NCI-H2107 treated with DMSO at 0.1 percent for 48 hours (cell line): ENCODE measurements at regions not wholly inside any gene's neighbourhood (a gene's known extent, or its start where the extent isn't known, plus 50 kb on each side); places are given as distances from the start of the nearest gene placed in this dataset.
"Not testable (repeated sequence)": the region's sequence is repeated elsewhere in the genome, so short reads cannot be mapped to it uniquely, and the experiment has no call there.

Experiments used
- DNase-seq: peaks from one replicate; lab custom pipeline; 2025; ENCODE audit not compliant: unreplicated experiment; lab: John Stamatoyannopoulos, UW

DNA sequence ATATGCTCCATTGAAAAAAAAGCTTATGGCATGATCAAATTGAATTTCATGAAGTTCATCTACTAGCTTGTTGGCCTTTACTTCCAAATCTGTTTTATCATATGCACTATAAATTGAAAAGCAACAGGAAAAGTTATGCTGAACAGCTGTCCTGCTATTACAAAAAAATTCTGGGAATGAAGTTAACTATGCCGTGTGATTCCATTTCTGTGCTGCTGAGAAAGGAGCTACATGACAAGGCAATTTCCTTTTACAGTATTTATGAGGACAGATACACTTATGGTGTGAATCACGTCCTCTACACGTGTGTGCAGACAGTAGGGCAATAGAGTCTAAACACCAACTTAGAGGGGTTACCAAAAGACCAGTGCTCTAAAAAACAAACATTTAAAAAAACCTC, 426.5 kb upstream of the AKR1E2 start:
- no peak for DNase-seq

DNA sequence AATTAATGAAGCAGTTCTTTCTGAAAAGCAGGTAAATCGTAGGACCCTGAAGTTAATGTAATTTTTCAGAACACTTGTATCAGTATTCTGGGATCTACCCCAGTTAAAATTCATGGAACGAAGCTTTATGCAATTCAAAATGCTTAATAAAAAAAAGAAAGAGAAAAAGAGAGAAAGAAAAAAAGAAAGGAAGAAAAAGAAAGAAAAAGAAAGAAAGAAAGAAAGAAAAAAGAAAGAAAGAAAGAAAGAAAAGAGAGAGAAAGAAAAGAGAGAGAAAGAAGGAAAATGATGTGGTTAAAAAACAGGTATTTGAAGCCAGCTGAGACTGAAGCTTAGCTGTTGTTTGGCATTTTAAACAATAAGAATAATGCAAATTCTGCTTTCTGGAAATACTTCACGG, 427.4 kb upstream of the AKR1E2 start:
- no peak for DNase-seq

DNA sequence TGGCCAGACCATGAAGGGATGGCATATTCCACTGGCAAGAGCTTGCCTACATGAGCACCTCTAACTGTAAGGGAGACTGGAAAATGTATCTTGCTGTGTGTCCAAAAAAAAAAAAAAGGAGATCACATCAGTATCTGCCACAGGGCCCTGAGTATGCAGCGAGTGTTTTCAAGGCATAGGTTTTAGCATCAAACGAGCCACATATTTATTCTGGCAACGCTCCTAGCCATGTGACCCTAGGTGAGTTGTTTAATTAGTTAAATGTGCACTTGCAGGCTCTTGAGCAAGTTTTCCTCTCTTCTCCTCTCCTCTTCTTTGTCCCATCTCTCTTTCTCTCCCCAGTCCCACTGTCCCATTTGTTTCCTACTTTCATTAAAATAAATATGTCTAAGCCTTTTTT, 428.7 kb upstream of the AKR1E2 start:
- no peak for DNase-seq

DNA sequence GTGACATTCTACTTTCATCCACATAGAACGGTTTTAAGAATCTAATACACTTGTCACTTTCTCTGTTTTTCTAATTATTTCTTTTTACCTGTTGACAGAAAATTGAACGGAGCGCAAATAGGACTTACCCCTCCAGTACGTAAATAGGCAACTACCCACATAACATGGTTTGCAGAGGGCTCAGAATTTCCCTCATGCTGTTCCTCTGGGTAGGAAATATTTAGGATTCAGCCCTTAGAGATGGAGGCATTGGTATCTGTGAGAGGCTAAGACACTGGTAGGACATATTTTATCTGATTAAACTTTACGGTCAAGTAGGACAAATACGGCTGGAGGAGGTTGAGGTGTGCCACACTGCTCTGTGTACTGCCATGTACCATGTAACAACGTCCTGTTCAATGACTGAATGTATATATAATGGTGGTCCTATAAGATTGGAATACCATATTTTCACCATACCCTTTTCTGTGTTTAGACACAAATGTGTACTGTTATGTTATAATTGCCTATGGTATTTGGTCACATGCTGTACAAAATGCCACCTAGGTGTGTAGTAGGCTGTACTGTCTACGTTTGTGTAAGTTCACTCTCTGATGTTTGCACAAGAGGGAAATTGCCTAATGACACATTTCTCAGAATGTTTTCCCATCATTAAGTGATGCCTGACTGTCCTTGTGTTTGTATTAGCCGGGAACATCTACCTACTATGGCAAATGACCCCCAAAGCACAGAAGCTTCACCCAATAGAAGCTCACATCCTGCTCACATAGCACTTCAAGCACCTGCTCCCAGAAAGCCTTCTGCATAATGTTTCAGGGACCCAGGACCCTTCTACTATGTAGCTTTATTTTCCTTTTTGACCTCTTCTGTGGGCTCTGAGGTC, 429.4 kb upstream of the AKR1E2 start:
- no peak for DNase-seq

DNA sequence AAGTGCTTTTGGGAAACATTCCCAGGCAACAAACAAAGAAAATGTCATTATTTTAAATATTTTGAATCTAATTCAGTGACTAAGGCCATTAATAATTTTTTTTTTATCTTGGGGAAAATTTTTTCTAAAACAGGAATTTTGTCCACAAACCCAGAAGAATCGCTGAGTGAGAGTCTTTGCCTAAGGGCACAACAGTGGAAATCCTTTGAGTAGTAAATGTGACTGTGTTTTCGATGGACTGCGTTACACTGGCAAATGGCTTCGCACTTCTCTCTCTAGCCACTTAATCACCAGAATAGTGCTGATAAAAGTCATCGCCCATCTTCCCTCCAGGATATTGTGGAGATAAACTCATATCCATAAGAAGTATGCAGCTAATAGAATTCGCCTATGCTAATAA, 430.3 kb upstream of the AKR1E2 start:
- no peak for DNase-seq

DNA sequence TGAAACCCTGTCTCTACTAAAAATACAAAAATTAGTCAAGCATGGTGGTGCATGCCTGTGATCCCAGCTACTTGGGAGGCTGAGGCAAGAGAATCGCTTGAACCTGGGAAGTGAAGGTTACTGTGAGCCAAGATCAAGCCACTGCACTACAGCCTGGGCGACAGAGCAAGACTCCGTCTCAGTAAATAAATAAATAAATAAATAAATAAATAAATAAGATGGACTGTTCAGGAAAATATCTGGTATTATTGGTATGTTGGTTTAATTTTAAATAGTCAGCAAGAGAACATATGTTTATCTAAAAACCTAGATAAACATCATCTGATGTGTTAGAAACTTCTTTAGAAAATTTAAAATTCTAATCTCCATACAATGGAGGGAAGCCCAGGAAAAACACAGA, 431.6 kb upstream of the AKR1E2 start:
- DNase-seq = not testable (repeated sequence)

DNA sequence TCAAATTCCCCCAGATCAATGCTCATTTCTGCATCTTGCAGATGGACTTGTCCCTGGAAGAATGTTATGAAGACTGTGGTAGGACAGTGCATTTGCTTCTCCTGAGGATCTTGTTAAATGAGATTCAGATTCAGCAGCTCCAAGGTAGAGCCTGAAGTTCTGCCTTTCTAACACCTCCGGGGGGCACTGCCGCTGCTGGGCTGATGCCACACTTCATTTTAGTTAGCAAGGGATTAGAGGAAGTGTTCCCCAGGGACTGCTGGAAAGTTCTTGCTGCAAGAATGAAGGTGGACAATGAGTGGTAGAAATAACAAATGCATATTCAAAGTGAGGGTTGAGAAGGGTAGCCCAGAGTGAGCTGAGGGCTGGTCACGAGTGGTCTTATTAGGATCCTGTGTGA, 434.3 kb upstream of the AKR1E2 start:
- DNase-seq = no peak

DNA sequence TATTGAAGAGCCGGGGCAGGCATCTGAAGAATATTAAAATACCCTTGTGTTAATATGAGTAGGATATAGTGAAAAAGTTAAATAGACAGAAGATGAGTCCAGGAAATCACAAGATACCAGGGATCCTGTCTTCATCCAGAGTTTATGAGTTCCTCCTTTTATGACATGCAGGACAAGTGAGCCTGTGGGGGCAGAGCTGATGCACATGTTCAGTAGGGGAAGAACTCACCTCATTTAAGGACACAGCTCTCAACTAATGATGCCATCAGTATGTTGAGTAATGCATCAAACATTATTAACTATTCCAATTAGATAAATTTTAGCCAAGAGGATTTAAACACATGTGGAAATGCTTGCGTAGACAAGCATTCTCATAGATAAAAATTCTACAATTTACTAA, 435.8 kb upstream of the AKR1E2 start:
- no peak for DNase-seq

DNA sequence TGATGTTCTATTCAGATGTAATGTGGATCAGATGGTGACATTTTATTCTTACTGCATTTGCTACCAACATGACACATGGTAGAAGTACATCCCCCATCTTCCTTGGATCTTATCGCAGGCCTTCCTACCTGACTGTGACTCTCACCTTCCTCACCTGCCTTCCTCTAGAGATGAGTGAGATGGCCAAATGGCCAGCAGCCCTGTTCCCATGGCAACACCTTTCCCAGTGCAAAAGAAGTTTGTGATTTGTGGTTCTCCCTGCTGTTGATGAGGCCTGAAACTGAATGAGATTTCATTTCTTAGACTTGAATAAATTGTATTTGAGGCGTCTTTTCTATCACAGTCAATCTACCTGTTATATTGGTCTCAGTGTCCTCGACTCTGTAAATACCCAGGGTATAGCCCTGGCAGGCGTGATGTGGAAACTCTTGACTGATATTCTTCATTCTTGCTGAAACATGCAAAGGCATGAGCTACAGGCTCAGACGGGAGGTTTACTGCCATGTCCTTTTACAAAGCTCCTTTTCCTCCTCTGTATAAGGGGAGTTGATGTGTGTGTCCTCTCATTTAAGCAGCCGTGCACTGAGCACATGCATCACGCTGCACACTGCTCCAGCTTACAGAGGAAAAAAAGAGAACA, 440.7 kb upstream of the AKR1E2 start:
- DNase-seq = no peak

DNA sequence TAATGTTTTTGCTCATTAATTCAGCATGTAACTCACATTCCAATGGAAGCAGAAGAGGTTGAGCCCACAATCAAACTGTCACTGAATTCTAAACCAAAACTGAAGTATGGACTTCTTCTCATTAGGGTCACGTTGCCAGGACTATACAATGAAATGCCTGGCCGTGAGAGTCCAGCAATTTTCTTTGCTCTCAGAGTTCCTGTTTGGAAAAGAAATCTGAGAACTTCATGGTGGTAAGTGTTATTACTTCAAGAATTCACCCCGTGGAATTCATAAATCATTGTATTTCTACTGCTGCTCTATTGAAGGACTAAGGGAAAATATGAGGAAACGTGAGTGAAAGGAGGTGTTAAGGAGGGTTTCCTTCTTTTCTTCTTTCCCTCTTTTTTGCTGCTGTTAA, 441.8 kb upstream of the AKR1E2 start:
- no peak for DNase-seq

DNA sequence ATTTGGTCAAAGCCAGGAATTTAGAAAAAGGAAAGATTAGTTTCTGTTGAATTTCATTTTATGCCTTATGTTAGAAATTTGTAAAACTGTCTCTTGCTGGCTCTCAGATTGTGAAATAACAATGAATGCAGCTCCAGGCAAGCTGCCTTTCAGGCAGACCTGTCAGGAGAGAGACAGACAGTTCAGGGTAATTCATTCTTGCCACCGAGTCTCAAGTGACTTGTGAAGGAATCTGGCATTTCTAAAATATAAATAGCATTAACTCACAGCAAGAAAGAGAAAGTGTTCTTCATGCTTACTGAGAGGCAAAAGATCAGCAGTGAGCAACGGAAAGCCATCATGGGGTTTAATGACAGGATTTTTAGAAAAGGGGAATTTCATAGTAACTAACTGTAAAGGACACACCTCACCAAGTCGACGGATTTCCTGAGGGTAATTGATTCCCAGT, 442.3 kb upstream of the AKR1E2 start:
- no peak for DNase-seq

DNA sequence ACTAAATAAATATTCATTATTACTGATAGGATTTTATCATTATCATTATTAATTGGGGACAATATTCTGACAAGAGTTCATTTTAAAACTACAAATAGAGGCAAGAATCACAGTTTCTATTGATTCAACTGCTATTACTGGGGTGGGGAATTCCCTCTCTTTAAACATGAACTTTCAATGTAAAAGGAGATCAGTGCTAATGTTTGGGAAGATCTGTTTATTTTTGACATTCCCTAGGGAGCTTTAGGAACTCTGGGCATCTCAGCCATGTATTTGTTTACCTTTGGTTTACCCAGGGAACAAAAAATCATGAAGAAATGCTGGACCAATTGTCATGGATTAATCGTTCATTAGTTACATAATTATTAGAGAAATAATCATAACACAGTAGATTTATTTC, 443.2 kb upstream of the AKR1E2 start:
- DNase-seq = no peak

DNA sequence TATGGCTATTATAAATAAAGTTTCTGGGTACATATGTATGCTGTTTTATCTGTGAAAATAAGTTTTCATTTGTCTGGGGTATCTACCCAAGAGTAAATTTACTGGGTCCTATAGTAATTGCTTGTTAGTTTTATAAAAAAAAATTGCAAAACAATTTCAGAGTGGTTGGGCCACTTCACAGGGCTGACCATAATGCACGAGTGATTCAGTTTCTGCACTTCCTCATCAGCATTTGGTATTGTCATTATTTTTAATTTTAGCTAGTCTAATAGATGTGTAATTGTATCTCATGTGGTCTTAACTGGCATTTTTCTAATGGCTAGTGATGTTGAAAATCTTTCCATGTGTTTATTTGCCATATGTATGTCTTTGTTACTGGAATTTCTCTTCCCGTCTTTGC, 452.4 kb upstream of the AKR1E2 start:
- DNase-seq = no peak

DNA sequence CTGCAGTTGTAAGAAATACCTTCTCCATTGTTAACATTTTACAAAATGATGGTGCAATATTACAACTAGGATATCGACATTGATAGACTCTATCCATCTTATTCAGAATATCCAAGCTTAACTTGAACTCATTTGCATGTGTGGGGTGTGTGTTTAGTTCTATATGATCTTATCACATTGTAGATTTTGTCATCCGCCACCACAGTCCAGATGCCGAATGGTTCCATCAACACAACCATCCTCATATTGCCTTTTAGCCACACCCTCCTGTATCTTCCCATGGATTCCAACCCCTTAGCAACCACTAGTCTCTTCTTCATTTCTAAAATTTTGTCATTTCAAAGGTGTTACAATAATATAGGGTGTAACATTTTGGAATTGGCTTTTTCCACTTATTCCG, 452.9 kb upstream of the AKR1E2 start:
- DNase-seq = no peak

DNA sequence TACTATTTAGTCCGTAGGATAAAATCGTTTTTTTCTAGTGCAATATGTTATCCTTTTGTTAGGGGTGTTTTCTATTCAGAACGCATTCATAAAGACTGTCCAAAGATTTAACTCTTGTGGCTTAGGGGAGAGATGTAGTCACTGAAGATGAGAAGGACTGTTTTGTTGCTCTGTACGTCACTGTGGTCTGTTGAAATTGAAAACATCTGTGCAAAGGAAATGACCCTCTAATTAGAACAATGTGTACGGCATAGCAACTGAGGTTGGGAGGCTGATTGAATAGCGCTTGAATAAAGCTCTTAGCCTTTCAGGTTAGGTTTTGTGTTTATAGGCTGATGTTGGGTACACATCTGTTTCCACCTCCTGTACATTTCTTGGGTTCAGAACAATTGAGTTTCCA, 453.4 kb upstream of the AKR1E2 start:
- DNase-seq = no peak

DNA sequence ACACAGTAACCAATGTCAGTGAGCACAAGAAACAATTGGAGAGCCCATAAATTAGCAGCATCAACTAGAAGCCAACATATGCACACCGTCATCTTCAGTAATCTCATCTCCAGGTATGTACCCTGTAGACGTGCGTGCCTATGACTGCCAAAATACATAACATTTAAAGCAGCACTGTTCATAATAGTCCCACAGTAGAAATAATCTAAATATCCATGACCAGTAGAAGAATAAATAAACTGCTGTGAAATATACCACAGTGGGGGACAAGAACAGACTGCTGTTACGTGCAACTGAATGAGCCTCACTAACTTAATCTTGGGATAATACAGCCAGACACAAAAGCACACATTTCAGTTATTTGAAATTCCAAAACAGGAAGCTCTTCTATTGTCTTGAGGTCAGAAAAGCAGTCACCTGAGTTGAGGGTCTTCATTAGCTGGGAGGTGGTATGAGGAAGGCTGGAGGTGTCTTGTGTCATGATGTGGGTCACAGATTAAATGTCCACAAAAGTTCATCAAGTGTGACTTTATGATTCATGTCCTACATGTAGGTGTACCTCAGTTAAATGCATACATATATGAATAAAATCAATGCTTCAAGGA, 454.2 kb upstream of the AKR1E2 start:
- DNase-seq = no peak

DNA sequence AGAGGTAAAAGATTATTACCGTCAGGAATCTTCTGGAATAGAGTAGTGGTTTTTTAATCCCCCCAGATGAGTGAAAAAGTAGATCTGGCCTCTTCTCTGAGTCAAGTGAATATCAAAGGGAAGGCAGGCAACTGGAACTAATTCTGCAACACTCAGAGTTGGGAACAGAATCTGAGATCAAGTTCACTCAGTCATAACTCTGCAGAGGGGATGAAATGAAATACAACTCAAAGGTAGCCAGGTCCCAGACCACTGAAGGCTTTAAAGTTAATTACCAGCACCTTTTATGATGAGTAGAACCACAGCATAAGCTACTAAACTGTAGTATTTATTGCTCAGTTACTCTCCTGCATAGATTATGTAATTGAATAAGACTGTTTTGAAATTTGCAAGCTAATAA, 455.6 kb upstream of the AKR1E2 start:
- no peak for DNase-seq

DNA sequence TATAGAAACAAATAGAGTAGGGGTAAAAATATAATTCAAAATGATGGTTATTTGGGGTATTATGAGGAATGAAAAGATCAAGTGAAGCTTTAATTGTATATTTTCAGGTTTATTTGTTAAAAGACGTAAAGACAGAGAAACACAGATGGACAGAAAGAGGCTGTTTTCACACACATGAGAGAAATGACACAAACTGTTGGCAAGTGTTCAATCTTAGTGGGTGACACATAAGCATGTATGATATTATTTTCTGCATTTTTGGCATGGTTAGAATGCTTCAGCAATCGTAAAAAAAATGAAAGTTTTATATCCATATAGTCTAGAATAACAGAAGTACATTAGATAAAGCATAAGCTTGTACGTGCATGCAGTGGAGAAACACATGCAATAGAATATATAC, 464.4 kb upstream of the AKR1E2 start:
- DNase-seq = no peak

DNA sequence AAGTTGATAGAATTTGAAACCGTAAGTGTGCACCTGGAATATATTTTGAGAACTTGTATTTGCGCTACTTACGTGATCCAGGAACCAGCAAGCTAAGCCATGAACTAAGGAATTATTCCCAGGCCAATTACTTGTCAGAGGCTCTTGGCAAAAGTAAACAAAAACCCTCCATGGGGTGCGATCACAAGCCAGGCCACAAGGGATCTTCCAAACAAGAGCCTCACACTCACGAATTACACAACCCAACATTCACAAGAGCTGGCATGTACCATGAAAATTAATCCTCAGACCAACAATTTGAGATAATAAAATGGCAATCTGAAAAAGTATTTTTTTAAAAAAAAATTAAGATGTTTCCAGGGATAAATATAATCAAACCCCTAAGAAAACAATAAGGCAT, 467.0 kb upstream of the AKR1E2 start:
- no peak for DNase-seq

DNA sequence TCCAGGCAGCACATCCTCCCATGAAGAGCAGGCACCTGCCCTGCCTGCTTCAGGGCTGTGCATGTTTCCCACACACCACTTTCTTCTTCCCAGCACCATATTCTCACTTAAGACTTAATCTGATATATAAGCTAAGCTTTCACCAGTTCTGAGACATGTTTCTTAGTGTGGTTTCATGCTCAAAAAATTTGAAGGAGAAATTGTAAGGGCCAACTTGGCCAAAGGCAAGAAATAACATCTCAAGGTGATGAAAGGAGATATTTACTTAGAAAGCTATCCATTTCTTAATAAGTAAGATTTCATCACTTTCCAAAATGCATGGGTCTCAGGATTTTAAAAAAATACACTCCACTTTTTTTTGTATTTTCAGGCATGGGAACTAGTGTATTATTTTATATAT, 468.1 kb upstream of the AKR1E2 start:
- no peak for DNase-seq

DNA sequence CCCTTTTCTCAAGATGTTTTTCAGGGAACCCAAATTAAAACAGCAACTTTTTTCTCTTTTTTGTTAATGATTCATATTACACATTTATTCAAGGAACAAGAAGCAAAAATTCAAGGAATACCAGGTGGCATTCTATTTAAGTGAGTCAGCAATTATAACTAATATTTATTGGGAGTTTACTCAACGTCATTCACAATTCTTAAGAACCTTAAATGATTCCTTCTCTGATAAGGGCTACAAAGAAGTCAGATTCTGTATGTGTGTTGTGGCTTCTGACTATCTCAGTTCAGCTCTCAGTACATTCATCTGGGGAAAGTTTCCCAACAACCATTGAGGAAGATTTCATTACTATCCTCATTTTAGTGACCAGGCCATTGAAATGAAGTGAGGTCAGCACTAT, 470.7 kb upstream of the AKR1E2 start:
- no peak for DNase-seq

DNA sequence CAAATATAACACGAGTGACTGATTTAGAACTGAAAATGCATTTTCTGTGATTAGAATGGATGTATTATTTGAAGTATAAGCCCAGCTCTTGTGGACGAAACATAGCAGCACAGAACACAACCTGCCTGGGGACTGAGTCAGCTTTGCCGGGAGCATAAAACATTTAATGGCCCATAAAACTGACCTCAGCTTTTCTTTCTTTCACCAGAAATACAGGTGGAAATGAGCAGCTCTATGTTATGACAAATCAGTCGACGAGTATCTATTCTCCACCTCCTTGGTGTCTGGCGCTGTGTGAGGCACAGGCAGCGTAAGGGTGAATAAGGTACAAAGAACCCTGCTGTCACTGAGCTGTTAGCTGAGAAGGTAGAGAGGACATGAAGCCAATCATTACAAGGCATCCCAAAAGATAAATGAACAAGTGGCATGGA, 471.6 kb upstream of the AKR1E2 start:
- DNase-seq = no peak
